Pulmonary artery endothelial cell (primary cell): ENCODE measurements at regions not wholly inside any gene's neighbourhood (a gene's known extent, or its start where the extent isn't known, plus 50 kb on each side); places are given as distances from the start of the nearest gene placed in this dataset.

Experiments used
- DNase-seq: peaks from one replicate; pipeline ENCODE4 v3.0.0-alpha.2; 2011; ENCODE audit warnings: low read depth, low spot score

- DNase-seq, result no peak
Observed at GRCh38 chr2:172358691-172359556, 68.5 kb upstream of the ITGA6 start.

- DNase-seq, result no peak
Observed at GRCh38 chr2:172361360-172361759, 66.0 kb upstream of the ITGA6 start.

- no peak for DNase-seq
Observed at GRCh38 chr2:172361840-172362239, 65.5 kb upstream of the ITGA6 start.

- DNase-seq, result no peak
Observed at GRCh38 chr2:172364261-172364660, 63.1 kb upstream of the ITGA6 start.

GRCh38 chr2:172366596-172367150 is 60.7 kb upstream of the ITGA6 start:
- DNase-seq, result no peak

GRCh38 chr2:172370821-172371455 is 56.4 kb upstream of the ITGA6 start:
- no peak for DNase-seq

GRCh38 chr2:172372436-172372835 is 55.0 kb upstream of the ITGA6 start:
- DNase-seq, result no peak

- no peak for DNase-seq
Observed at GRCh38 chr2:172373076-172373475, 54.3 kb upstream of the ITGA6 start.

GRCh38 chr2:172373766-172374165 is 53.6 kb upstream of the ITGA6 start:
- DNase-seq, result no peak

GRCh38 chr2:172374318-172375240 is 52.8 kb upstream of the ITGA6 start:
- no peak for DNase-seq

- no peak for DNase-seq
Observed at GRCh38 chr2:172375251-172375650, 52.1 kb upstream of the ITGA6 start.

GRCh38 chr2:172376016-172376415 is 51.4 kb upstream of the ITGA6 start:
- no peak for DNase-seq

GRCh38 chr2:172376505-172377125 is 50.8 kb upstream of the ITGA6 start:
- no peak for DNase-seq

GRCh38 chr2:172377408-172377807 is 50.0 kb upstream of the ITGA6 start:
- DNase-seq, result no peak
